PC-9 (cell line): ENCODE measurements at regions not wholly inside any gene's neighbourhood (a gene's known extent, or its start where the extent isn't known, plus 50 kb on each side); places are given as distances from the start of the nearest gene placed in this dataset.

ENCODE experiments used
- EZH2 ChIP-seq: fragments of 200-600 bp; sonication (generic); IDR thresholded peaks from 2 replicates; pipeline ENCODE4 v1.8.0; 2017; ENCODE audit warnings: antibody characterized with exemption, low read depth
- TF ChIP-seq, protein P1 (sequence below): fragments of 200-600 bp; sonication (generic); conservative IDR thresholded peaks from 2 replicates; pipeline ENCODE4 v1.6.1; 2017; ENCODE audit warnings: mixed run types, antibody characterized with exemption, mild to moderate bottlenecking, moderate library complexity

DNA sequence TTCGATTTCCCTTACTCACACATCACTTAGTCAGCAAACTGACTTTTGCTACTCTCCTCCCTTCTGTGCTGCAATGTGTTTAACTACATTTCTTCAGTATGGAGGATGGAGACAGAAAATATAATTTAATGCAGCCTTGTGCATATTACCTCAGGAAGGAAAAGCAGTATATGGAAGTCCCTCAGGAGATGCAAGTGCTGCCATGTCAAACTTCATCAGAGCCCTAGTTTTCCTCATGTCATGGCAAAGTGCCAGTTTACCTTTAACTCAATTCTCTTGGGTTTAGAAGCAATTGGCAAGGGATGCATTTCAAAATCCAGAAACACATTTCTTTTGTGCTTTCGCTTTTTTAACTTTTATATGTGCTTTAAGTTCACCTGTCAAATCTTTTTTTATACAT, 365.4 kb downstream of the ISL1 start:
- TF ChIP-seq, protein P1, sequence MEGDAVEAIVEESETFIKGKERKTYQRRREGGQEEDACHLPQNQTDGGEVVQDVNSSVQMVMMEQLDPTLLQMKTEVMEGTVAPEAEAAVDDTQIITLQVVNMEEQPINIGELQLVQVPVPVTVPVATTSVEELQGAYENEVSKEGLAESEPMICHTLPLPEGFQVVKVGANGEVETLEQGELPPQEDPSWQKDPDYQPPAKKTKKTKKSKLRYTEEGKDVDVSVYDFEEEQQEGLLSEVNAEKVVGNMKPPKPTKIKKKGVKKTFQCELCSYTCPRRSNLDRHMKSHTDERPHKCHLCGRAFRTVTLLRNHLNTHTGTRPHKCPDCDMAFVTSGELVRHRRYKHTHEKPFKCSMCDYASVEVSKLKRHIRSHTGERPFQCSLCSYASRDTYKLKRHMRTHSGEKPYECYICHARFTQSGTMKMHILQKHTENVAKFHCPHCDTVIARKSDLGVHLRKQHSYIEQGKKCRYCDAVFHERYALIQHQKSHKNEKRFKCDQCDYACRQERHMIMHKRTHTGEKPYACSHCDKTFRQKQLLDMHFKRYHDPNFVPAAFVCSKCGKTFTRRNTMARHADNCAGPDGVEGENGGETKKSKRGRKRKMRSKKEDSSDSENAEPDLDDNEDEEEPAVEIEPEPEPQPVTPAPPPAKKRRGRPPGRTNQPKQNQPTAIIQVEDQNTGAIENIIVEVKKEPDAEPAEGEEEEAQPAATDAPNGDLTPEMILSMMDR, result no peak
- no peak for TF ChIP-seq EZH2
